SK-N-SH (cell line): ENCODE measurements at regions not wholly inside any gene's neighbourhood (a gene's known extent, or its start where the extent isn't known, plus 50 kb on each side); places are given as distances from the start of the nearest gene placed in this dataset.

ENCODE experiments used
- CTCF ChIP-seq: fragments of 200-600 bp; sonication (generic); IDR thresholded peaks from 2 replicates; pipeline ENCODE4 v1.6.1; 2017; ENCODE audit warnings: antibody characterized with exemption, mild to moderate bottlenecking, moderate library complexity
- EP300 ChIP-seq, 2 experiments: IDR thresholded peaks; 2 replicates each; pipeline versions ENCODE4 v1.4.0 to v1.6.1; 2012; ENCODE audit warnings: borderline replicate concordance in 1 of 2, low read depth in 1 of 2, low read length in 1 of 2
- GATA2 ChIP-seq: sonication (generic); formaldehyde crosslinking; IDR thresholded peaks from 2 replicates; pipeline ENCODE4 v1.5.0; 2020; ENCODE audit warnings: mild to moderate bottlenecking, missing genetic modification reagents
- POLR2AphosphoS5 ChIP-seq: IDR thresholded peaks from 2 replicates; pipeline ENCODE4 v1.6.1; 2012; ENCODE audit warnings: low read depth, low read length
- RAD21 ChIP-seq: IDR thresholded peaks from 2 replicates; pipeline ENCODE4 v1.6.1; 2012; ENCODE audit warnings: mild to moderate bottlenecking, low read length
- REST ChIP-seq: IDR thresholded peaks from 2 replicates; pipeline ENCODE4 v1.6.1; 2012; ENCODE audit warnings: mild to moderate bottlenecking, low read depth, low read length, moderate library complexity
- RFX5 ChIP-seq: IDR thresholded peaks from 2 replicates; pipeline ENCODE4 v1.6.1; 2012; ENCODE audit warnings: mild to moderate bottlenecking, improper control_type of control experiment, low read length
- USF1 ChIP-seq: IDR thresholded peaks from 2 replicates; pipeline ENCODE4 v1.4.0; 2012; ENCODE audit warnings: low read depth, borderline replicate concordance
- USF2 ChIP-seq: fragments of 150-350 bp; IDR thresholded peaks from 2 replicates; pipeline ENCODE4 v1.6.1; 2017; ENCODE audit warnings: antibody characterized with exemption, low read length, low read depth, borderline replicate concordance
- YY1 ChIP-seq: IDR thresholded peaks from 2 replicates; pipeline ENCODE4 v1.4.0; 2012; ENCODE audit warnings: low read depth, mild to moderate bottlenecking
- TF ChIP-seq, protein P1 (sequence below): fragments of 150-350 bp; IDR thresholded peaks from 2 replicates; pipeline ENCODE4 v1.6.1; 2016; ENCODE audit warnings: mild to moderate bottlenecking, low read depth, low read length
- TF ChIP-seq, protein P2 (sequence below): IDR thresholded peaks from 2 replicates; pipeline ENCODE4 v1.4.0; 2012; ENCODE audit warnings: low read depth, borderline replicate concordance

DNA sequence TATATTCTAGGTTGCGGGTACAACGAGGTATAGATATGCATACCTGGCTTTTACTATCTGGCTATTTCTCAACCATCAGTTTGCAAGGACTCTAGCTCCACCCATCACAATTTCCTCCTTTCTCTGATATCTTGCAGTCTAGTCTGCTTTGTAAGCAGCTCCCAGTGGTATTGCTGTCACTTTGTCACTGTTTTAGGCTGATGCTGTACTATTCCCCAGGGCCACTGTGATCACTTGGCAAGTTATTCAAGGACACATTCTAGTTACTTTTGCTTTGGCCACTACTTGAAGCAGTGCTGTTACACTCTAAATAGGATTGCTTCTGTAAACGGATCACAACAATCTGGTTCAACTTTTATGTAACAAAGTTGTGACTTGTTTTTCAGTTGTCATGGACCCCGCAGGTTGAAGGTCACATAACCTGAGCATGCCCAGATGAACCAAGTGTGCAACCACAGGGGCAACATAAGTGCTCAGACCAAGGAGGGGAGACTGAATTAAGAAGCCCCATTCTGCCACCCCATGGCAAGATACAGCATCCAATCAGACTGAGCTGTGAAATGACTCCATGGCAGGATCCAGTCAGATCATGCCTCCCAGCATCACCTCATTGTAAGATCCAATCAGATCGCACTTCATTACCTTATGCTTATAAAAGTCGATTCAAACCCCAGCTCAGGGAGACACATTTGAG is 588.4 kb upstream of the CITED2 start:
- TF ChIP-seq USF1: no peak
- TF ChIP-seq USF2: no peak
- no peak for TF ChIP-seq POLR2AphosphoS5
- no peak for TF ChIP-seq EP300 (IDR thresholded peaks at IDR 0.05; ENCODE audit: borderline replicate concordance in 1 of 2, low read depth in 1 of 2, low read length in 1 of 2)
- TF ChIP-seq YY1: no peak
- TF ChIP-seq CTCF: no peak
- no peak for TF ChIP-seq REST
- TF ChIP-seq, protein P1, sequence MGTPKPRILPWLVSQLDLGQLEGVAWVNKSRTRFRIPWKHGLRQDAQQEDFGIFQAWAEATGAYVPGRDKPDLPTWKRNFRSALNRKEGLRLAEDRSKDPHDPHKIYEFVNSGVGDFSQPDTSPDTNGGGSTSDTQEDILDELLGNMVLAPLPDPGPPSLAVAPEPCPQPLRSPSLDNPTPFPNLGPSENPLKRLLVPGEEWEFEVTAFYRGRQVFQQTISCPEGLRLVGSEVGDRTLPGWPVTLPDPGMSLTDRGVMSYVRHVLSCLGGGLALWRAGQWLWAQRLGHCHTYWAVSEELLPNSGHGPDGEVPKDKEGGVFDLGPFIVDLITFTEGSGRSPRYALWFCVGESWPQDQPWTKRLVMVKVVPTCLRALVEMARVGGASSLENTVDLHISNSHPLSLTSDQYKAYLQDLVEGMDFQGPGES: no peak
- TF ChIP-seq, protein P2, sequence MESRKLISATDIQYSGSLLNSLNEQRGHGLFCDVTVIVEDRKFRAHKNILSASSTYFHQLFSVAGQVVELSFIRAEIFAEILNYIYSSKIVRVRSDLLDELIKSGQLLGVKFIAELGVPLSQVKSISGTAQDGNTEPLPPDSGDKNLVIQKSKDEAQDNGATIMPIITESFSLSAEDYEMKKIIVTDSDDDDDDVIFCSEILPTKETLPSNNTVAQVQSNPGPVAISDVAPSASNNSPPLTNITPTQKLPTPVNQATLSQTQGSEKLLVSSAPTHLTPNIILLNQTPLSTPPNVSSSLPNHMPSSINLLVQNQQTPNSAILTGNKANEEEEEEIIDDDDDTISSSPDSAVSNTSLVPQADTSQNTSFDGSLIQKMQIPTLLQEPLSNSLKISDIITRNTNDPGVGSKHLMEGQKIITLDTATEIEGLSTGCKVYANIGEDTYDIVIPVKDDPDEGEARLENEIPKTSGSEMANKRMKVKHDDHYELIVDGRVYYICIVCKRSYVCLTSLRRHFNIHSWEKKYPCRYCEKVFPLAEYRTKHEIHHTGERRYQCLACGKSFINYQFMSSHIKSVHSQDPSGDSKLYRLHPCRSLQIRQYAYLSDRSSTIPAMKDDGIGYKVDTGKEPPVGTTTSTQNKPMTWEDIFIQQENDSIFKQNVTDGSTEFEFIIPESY: no peak
- no peak for TF ChIP-seq GATA2 (CRISPR knock-in tag)
- TF ChIP-seq RFX5: no peak
- TF ChIP-seq RAD21: no peak
